ENCODE measurements at regions not wholly inside any gene's neighbourhood (a gene's known extent, or its start where the extent isn't known, plus 50 kb on each side); places are given as distances from the start of the nearest gene placed in this dataset.
"Not testable (repeated sequence)": the region's sequence is repeated elsewhere in the genome, so short reads cannot be mapped to it uniquely, and the experiment has no call there.

- no peak for DNase-seq (ENCODE audit: low spot score)
Measured at GRCh38 chr15:56811586-56811985, 78.3 kb upstream of the ZNF280D start.

DNA sequence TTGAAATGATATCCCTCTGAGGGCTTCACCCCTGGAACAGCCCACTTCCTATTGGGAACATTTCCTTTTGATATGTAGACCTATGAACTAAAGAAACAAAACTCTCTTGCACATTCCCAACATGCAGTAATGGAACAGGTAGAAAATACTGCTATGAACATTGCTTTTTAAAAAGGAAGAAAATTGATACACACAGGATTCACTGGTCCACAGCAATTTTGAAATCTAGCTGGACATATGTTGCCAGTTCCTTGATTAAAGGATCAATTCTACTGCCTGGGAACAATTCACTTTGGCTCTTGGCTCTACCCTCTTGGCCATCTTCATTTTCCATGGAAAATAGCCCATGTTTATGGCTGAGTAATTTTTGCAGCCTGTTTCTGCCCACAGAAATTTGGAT lies 74.9 kb upstream of the ZNF280D start:
- no peak for DNase-seq (ENCODE audit: low spot score)

GRCh38 chr15:56806148-56806536 lies 72.8 kb upstream of the ZNF280D start:
- no peak for DNase-seq (ENCODE audit: low spot score)

DNA sequence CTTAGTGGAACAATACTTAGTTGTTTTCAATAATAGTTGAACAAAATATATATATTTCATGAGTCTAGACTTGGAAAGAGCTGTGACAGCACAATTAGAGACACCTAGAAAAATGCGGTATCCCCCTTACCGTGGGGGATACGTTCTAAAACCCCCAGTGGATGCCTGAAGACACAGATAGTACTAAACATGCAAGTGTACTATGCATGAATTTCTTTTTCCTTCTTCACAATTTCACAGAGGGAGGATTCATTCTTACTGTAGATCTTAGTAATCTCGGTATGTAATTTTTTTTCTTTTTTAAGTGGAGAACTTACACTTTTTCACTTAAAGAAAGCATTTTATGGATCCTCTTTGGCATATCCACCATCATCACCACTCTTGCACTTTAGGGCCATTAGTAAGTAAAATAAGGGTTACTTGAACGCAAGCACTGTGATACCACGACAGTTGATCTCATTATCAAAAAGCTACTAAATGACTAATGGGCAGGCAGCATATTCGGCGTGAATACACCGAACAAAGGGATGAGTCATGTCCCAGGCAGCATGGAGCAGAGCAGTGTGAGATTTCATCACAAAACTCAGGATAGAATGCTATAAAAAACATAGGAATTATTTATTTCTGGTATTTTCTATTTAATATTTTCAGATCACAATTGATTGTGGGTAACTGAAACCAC lies 72.3 kb upstream of the ZNF280D start:
- no peak for DNase-seq (ENCODE audit: low spot score)

DNA sequence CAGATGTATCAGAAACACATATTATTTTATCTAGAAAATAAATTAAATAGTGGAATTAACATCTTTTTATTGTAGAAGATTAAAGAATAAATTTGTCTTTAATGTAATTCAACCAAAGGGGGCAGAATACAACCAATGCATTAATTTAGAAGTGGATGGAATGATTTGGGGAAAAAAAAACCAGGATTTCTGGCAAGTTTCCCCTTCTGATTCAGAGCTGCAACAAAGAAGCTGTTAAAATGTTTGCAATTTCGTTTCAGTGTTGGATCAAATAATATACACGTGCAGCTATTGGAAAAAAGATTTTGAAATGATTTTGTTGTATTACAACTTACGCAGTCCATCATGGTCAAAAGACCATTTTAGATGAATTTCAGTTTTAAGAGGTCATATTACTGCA lies 71.6 kb upstream of the ZNF280D start:
- no peak for DNase-seq (ENCODE audit: low spot score)

DNA sequence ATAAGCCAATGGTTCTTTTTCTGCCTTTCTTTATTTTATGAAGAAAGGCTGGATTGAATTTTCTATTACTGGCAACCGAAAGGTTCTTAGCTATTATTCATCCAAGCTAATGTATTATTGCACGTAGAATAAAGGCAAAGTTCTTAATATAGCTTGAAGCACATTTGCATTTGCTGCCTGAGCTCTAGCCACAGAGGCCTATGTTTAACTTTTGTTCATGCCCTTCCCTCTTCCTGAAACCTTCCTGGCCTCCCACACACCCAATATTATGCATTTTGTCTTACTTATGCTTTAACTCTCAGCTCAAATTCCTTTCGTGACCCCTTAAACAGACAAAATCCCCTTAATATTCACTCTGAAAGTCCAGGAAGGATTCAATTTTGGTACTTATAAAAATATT lies 71.0 kb upstream of the ZNF280D start:
- no peak for DNase-seq (ENCODE audit: low spot score)

- no peak for DNase-seq (ENCODE audit: low spot score)
Measured at GRCh38 chr15:56802161-56802560, 68.9 kb upstream of the ZNF280D start.

DNA sequence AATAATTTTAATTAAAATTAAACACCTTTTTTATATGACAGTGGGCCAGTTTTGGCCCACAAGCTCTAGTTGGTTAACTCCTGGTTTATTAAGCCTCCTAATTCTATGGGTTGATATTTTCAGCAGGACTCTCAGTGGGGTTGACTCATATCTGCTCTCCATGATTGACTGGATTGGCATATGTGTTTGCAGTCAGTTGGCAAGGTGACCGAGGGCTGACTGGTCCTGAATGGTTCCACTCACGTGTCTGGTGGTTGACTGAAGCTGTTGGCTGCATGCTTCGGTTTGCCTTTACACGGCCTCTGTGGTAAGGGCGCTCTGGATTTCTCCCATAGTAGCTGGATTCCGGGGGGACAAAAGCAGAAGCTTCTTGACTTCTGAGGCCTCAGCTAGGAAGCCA lies 65.3 kb upstream of the ZNF280D start:
- no peak for DNase-seq (ENCODE audit: low spot score)

DNA sequence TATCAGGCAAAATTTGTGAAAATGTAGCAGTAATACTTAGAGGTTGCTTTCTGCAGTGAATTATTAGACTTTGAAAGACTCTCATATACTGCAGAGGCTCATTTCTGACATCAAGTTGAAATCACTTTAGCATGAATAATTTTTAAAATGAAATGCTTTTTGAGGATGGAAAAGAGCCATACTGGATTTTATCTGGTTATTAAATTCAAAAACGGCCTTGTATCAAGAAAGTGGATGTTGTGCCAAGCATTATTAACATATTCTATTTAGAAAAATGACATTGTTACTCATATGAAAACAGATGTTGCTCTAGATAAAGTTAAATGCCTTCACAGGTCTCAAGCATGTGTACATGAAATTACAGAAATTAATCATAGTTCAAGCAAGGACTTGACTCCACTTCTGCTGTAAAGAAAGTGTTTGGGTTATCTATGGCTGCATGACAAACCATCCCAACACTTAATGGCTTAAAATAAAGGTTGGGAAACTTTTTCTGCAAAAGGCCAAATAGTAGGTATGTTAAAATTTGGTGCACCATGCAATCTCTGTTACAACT lies 64.5 kb upstream of the ZNF280D start:
- no peak for DNase-seq (ENCODE audit: low spot score)

GRCh38 chr15:56795502-56795901 lies 62.2 kb upstream of the ZNF280D start:
- DNase-seq (ENCODE audit: low spot score) = no peak

DNA sequence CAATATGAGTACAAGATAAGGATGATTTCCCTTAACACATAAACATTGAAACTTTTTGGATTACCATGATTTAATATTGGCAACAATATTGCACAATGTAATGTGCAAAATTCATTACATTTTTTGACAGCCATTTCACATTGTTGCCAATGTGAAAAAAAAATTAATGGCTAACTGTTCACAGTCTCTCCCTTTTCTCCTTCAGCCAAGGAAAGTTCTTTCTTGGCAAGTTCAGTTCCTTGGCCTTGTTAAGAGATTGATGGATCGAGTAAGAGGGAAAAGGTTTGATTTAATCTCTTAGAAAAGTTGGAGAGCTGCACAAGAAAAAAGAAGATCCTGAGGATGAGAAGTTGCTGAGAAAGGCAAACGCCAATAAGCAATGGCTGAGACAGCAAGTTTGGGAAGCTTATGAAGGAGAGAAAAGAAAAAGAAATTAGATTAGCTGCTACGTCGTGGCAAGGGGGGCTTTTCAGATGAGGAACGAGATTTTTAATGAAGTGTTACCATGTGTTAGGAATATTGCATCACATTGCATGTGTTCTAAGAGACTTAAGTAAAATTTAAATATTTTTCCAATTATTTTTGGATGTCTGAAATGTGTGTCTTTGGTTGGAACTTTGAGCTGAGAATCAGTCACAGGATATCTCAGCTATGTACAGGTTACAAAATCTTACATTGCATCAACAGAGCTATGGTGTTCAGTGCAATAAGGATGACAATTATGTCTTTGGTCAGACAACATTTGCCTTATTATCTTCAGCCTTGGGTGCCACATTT lies 61.4 kb upstream of the ZNF280D start:
- no peak for DNase-seq (ENCODE audit: low spot score)

DNA sequence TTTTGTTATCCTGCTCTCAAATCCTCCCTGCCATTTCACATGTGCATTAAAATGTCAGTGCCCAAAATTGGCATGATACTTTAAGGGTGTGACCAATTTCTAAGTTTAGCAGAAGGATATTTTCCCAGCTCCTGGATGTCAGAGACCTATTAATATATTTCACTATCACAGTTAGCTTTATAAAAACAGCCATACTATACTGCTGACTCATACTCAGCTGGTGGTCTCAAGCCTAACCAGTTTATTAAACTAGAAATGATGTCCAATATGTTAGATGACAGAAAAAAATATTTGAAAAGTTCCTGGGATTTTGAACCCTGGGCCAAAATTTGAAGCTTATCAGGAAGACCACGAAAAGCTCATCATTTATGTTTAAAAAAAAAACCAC lies 60.9 kb upstream of the ZNF280D start:
- no peak for DNase-seq (ENCODE audit: low spot score)

DNA sequence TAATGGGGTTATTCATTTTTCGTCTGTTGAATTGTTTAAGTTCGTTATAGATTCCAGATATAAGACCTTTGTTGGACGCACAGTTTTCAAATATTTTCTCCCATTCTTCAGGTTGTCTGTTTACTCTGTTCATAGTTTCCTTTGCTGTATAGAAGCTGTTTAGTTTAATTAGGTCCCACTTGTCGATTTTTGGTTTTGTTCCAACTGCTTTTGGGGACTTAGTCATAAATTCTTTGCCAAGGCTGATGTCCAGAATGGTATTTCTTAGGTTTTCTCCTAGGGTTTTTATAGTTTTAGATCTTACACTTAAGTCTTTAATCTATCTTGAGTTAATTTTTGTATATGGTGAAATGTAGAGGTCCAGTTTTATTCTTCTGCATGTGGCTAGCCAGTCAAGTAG lies 58.9 kb upstream of the ZNF280D start:
- DNase-seq (ENCODE audit: low spot score) = no peak

DNA sequence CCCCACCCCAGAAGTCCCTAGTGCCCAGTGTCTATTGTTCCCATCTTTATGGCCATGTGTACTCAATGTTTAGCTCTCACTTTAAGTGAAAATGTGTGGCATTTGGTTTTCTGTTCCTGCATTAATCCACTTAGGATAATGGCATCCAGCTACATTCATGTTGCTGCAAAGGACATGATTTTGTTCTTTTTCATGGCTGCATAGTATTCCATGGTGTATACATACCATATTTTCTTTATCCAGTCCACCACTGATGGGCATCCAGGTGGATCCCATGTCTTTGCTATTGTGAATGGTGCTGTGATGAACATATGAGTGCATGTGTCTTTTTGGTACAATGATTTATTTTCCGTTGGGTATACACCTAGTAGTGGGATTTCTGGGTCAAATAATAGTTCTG lies 58.2 kb upstream of the ZNF280D start:
- not testable (repeated sequence) for DNase-seq (ENCODE audit: low spot score)

- no peak for DNase-seq (ENCODE audit: low spot score)
Measured at GRCh38 chr15:56788359-56788758, 55.0 kb upstream of the ZNF280D start.

- DNase-seq (ENCODE audit: low spot score) = no peak
Measured at GRCh38 chr15:56786966-56787365, 53.7 kb upstream of the ZNF280D start.

DNA sequence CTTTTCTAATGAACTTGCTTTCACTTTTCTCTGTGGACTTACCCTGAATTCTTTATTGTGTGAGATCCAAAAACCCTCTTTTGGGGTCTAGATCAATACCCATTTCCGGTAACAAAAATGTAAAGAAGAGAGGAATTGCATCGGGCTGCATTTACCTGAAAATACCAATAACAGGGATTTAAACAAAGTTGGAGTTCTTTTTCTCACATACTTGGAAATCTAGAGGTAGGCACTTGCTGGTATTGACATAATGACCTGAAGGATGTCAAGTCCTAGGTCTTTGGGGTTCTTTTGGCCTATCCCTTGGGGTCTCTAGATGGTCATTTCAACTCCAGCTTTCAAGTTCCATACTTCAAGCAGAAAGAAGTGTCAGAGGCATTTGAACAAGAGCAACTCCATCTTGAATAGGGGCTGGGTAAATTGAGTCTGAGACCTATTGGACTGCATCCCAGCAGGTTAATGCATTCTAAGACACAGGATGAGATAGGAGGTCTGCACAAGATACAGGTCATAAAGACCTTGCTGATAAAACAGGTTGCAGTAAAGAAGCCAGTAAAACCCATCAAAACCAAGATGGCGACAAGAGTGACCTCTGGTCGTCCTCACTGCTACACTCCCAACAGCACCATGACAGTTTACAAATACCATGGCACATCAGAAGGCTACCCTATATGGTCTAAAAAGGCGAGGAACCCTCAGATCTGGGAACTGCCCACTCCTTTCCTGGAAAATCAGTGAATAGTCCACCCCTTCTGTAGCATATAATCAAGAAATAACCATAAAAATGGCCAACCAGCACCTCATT lies 50.8 kb upstream of the ZNF280D start:
- DNase-seq (ENCODE audit: low spot score) = no peak

GRCh38 chr15:56783156-56783856 lies 50.0 kb upstream of the ZNF280D start:
- DNase-seq (ENCODE audit: low spot score) = no peak

Data from hematopoietic multipotent progenitor cell treated with erythropoietin and hydrocortisone succinate and interleukin-3 and kit ligand, for 15 days (in vitro differentiated cells).